ENCODE measurements at regions not wholly inside any gene's neighbourhood (a gene's known extent, or its start where the extent isn't known, plus 50 kb on each side); places are given as distances from the start of the nearest gene placed in this dataset.
"Not testable (repeated sequence)": the region's sequence is repeated elsewhere in the genome, so short reads cannot be mapped to it uniquely, and the experiment has no call there.

GRCh38 chr2:2899826-2900225 lies 477.8 kb downstream of the EIPR1 start:
- Histone ChIP-seq H3K9me3 (ENCODE audit: insufficient read depth, low read length) (peaks cover 9% of the 10 kb centered on the region; the same call in 1 of the 2 replicates), H3K4me1 (ENCODE audit: insufficient read depth, insufficient read length) (peaks cover 7% of the 10 kb centered on the region), H3K4me3 (ENCODE audit: insufficient read length, low read depth) (no peak overlapping the region), H3K9ac (ENCODE audit: insufficient read length, low read depth) (no peak overlapping the region), H3K27me3 (ENCODE audit: insufficient read depth, insufficient read length) (no peaks in the 10 kb centered on the region), H3K36me3 (ENCODE audit: insufficient read depth, insufficient read length, low read length) (no peaks in the 10 kb centered on the region)
- peak; percentile 43 for DNase-seq (ENCODE audit: low read depth, low spot score)
- no peak for TF ChIP-seq YY1 (IDR thresholded peaks at IDR 0.05; ENCODE audit: insufficient read depth, insufficient read length)
- no peak for TF ChIP-seq SUZ12 (IDR thresholded peaks at IDR 0.05; ENCODE audit: extremely low read depth, insufficient read depth, insufficient read length)
- no peak for TF ChIP-seq ZNF274 (IDR thresholded peaks at IDR 0.05; ENCODE audit: low read depth, low read length)

- TF ChIP-seq YY1 (IDR thresholded peaks at IDR 0.05; ENCODE audit: insufficient read depth, insufficient read length) (no peak), SUZ12 (IDR thresholded peaks at IDR 0.05; ENCODE audit: extremely low read depth, insufficient read depth, insufficient read length) (no peak), ZNF274 (IDR thresholded peaks at IDR 0.05; ENCODE audit: low read depth, low read length) (no peak)
- Histone ChIP-seq H3K27me3 (ENCODE audit: insufficient read depth, insufficient read length) (no peaks in the 10 kb centered on the region), H3K4me1 (ENCODE audit: insufficient read depth, insufficient read length) (peaks cover 7% of the 10 kb centered on the region)
Observed at GRCh38 chr2:2898744-2899143, 478.9 kb downstream of the EIPR1 start.

GRCh38 chr2:2896643-2897042 lies 481.0 kb downstream of the EIPR1 start:
- no peak for DNase-seq (ENCODE audit: low read depth, low spot score)
- Histone ChIP-seq H3K4me3 (ENCODE audit: insufficient read length, low read depth) (no peak overlapping the region), H3K9me3 (ENCODE audit: insufficient read depth, low read length) (peaks cover 9% of the 10 kb centered on the region; the same call in 1 of the 2 replicates), H3K27me3 (ENCODE audit: insufficient read depth, insufficient read length) (no peaks in the 10 kb centered on the region), H3K4me1 (ENCODE audit: insufficient read depth, insufficient read length) (peaks cover 5% of the 10 kb centered on the region), H3K9ac (ENCODE audit: insufficient read length, low read depth) (no peak overlapping the region), H3K36me3 (ENCODE audit: insufficient read depth, insufficient read length, low read length) (no peaks in the 10 kb centered on the region)
- no peak for TF ChIP-seq SUZ12 (IDR thresholded peaks at IDR 0.05; ENCODE audit: extremely low read depth, insufficient read depth, insufficient read length)
- no peak for TF ChIP-seq ZNF274 (IDR thresholded peaks at IDR 0.05; ENCODE audit: low read depth, low read length)
- no peak for TF ChIP-seq YY1 (IDR thresholded peaks at IDR 0.05; ENCODE audit: insufficient read depth, insufficient read length)

More at GRCh38 chr2:2898744-2899143, 478.9 kb downstream of the EIPR1 start:
- no peak for DNase-seq (ENCODE audit: low read depth, low spot score)
- Histone ChIP-seq H3K36me3 (ENCODE audit: insufficient read depth, insufficient read length, low read length) (no peaks in the 10 kb centered on the region), H3K9ac (ENCODE audit: insufficient read length, low read depth) (no peak overlapping the region), H3K4me3 (ENCODE audit: insufficient read length, low read depth) (no peak overlapping the region), H3K9me3 (ENCODE audit: insufficient read depth, low read length) (peaks cover 9% of the 10 kb centered on the region; the same call in 1 of the 2 replicates)

DNA sequence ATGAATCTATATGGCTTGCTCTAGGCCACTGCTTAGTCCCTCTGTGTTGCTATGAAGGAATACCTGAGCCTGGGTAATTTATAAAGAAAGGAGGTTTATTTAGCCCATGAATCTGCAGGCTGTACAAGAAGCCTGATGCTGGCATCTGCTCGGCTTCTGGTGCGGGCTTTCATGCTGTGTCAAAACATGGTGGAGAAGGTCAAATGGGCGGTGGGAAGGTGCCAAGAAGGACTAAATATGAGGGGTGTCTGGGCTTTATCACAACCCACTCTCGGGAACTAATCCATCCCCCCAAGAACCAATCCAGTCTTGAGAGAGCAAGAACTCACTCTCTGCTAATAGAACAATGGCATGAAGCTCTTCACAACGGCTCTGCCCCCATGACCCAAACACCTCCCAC lies 481.6 kb downstream of the EIPR1 start:
- H3K27me3 ChIP-seq (ENCODE audit: insufficient read depth, insufficient read length) = no peaks in the 10 kb centered on the region

GRCh38 chr2:2894011-2894410 lies 483.6 kb downstream of the EIPR1 start:
- not testable (repeated sequence) for H3K4me1 ChIP-seq (ENCODE audit: insufficient read depth, insufficient read length); H3K9ac ChIP-seq (ENCODE audit: insufficient read length, low read depth); H3K36me3 ChIP-seq (ENCODE audit: insufficient read depth, insufficient read length, low read length); H3K27me3 ChIP-seq (ENCODE audit: insufficient read depth, insufficient read length); H3K9me3 ChIP-seq (ENCODE audit: insufficient read depth, low read length); DNase-seq (ENCODE audit: low read depth, low spot score); H3K4me3 ChIP-seq (ENCODE audit: insufficient read length, low read depth)

More for the DNA sequence above, 481.6 kb downstream of the EIPR1 start:
- Histone ChIP-seq H3K9ac (ENCODE audit: insufficient read length, low read depth) (no peak overlapping the region), H3K4me1 (ENCODE audit: insufficient read depth, insufficient read length) (no peaks in the 10 kb centered on the region), H3K36me3 (ENCODE audit: insufficient read depth, insufficient read length, low read length) (no peaks in the 10 kb centered on the region), H3K9me3 (ENCODE audit: insufficient read depth, low read length) (peaks cover 9% of the 10 kb centered on the region; the same call in 1 of the 2 replicates), H3K4me3 (ENCODE audit: insufficient read length, low read depth) (no peak overlapping the region)
- no peak for TF ChIP-seq YY1 (IDR thresholded peaks at IDR 0.05; ENCODE audit: insufficient read depth, insufficient read length)
- no peak for TF ChIP-seq ZNF274 (IDR thresholded peaks at IDR 0.05; ENCODE audit: low read depth, low read length)
- no peak for TF ChIP-seq SUZ12 (IDR thresholded peaks at IDR 0.05; ENCODE audit: extremely low read depth, insufficient read depth, insufficient read length)
- no peak for DNase-seq (ENCODE audit: low read depth, low spot score)

GRCh38 chr2:2892892-2893291 lies 484.7 kb downstream of the EIPR1 start:
- no peak overlapping the region for H3K4me3 ChIP-seq (ENCODE audit: insufficient read length, low read depth)
- TF ChIP-seq YY1 (IDR thresholded peaks at IDR 0.05; ENCODE audit: insufficient read depth, insufficient read length) (no peak), ZNF274 (IDR thresholded peaks at IDR 0.05; ENCODE audit: low read depth, low read length) (no peak), SUZ12 (IDR thresholded peaks at IDR 0.05; ENCODE audit: extremely low read depth, insufficient read depth, insufficient read length) (no peak)
- no peaks in the 10 kb centered on the region for H3K4me1 ChIP-seq (ENCODE audit: insufficient read depth, insufficient read length)
- H3K36me3 ChIP-seq (ENCODE audit: insufficient read depth, insufficient read length, low read length) = no peaks in the 10 kb centered on the region
- H3K9ac ChIP-seq (ENCODE audit: insufficient read length, low read depth) = no peak overlapping the region
- no peaks in the 10 kb centered on the region for H3K9me3 ChIP-seq (ENCODE audit: insufficient read depth, low read length)
- no peak for DNase-seq (ENCODE audit: low read depth, low spot score)
- no peaks in the 10 kb centered on the region for H3K27me3 ChIP-seq (ENCODE audit: insufficient read depth, insufficient read length)

DNA sequence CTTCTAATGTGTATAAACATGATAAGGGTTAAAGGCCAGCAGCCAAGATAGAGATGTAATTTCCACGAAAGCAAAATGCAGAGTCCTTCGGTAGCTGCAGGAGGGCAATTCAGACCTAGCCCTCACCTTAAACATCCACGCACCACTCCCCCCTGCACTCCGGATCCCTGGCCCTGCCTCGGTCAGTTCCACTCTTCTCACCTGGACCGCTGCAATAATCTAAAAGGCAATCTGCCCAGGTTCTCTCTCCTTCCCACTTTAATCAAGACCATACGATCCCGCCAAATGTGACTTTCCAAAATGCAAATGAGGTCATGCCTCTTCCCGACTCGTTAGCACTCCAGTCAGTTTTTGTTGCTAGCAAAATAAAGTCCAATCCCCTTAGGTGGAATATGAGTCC lies 485.2 kb downstream of the EIPR1 start:
- TF ChIP-seq YY1 (IDR thresholded peaks at IDR 0.05; ENCODE audit: insufficient read depth, insufficient read length) = no peak
- TF ChIP-seq SUZ12 (IDR thresholded peaks at IDR 0.05; ENCODE audit: extremely low read depth, insufficient read depth, insufficient read length) = no peak
- TF ChIP-seq ZNF274 (IDR thresholded peaks at IDR 0.05; ENCODE audit: low read depth, low read length) = no peak

DNA sequence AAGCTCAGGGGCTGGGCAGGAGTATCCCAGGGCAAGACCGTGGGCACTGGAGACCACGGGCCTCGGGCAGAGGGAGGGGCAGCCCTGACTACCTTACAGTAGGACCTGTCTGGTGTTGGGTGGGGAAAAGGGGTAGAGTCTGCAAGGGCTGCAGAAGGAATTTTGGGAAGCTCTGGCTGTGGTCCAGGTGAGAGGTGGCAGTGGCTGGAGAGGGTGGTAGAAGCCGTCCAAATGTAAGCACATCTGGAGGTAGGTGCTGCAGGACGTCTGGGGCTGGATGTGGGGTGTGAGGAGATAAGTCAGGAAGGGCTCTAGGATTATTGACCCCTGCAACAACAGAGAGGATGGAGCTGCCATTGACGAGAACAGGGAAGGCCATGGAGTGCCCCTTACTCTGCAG lies 486.7 kb downstream of the EIPR1 start:
- DNase-seq (ENCODE audit: low read depth, low spot score) = no peak
- H3K4me1 ChIP-seq (ENCODE audit: insufficient read depth, insufficient read length) = no peaks in the 10 kb centered on the region
- no peaks in the 10 kb centered on the region for H3K9me3 ChIP-seq (ENCODE audit: insufficient read depth, low read length)
- H3K36me3 ChIP-seq (ENCODE audit: insufficient read depth, insufficient read length, low read length) = no peaks in the 10 kb centered on the region
- no peak for TF ChIP-seq ZNF274 (IDR thresholded peaks at IDR 0.05; ENCODE audit: low read depth, low read length)
- no peak for TF ChIP-seq SUZ12 (IDR thresholded peaks at IDR 0.05; ENCODE audit: extremely low read depth, insufficient read depth, insufficient read length)
- TF ChIP-seq YY1 (IDR thresholded peaks at IDR 0.05; ENCODE audit: insufficient read depth, insufficient read length) = no peak
- no peaks in the 10 kb centered on the region for H3K27me3 ChIP-seq (ENCODE audit: insufficient read depth, insufficient read length)
- no peak overlapping the region for H3K4me3 ChIP-seq (ENCODE audit: insufficient read length, low read depth)
- no peak overlapping the region for H3K9ac ChIP-seq (ENCODE audit: insufficient read length, low read depth)

More for the DNA sequence above, 485.2 kb downstream of the EIPR1 start:
- Histone ChIP-seq H3K9me3 (ENCODE audit: insufficient read depth, low read length) (no peaks in the 10 kb centered on the region), H3K9ac (ENCODE audit: insufficient read length, low read depth) (no peak overlapping the region), H3K4me1 (ENCODE audit: insufficient read depth, insufficient read length) (no peaks in the 10 kb centered on the region), H3K4me3 (ENCODE audit: insufficient read length, low read depth) (no peak overlapping the region), H3K27me3 (ENCODE audit: insufficient read depth, insufficient read length) (no peaks in the 10 kb centered on the region), H3K36me3 (ENCODE audit: insufficient read depth, insufficient read length, low read length) (no peaks in the 10 kb centered on the region)
- no peak for DNase-seq (ENCODE audit: low read depth, low spot score)

Measured in NT2/D1 (cell line).